Osteocyte (in vitro differentiated cells): ENCODE measurements at regions not wholly inside any gene's neighbourhood (a gene's known extent, or its start where the extent isn't known, plus 50 kb on each side); places are given as distances from the start of the nearest gene placed in this dataset.

ENCODE experiments used
- DNase-seq: peaks from one replicate; pipeline ENCODE4 v3.0.0; 2021; ENCODE audit warnings: mixed read lengths; ENCODE audit not compliant: unreplicated experiment; ENCODE audit errors: extremely low spot score
- H3K27ac Mint-ChIP-seq: one replicate; pipeline ENCODE4 v1.8.0; 2021; ENCODE audit warnings: mild to moderate bottlenecking, mixed read lengths; ENCODE audit not compliant: unreplicated experiment
- H3K27me3 Mint-ChIP-seq: one replicate; pipeline ENCODE4 v1.8.0; 2021; ENCODE audit warnings: mixed read lengths; ENCODE audit not compliant: unreplicated experiment
- H3K36me3 Mint-ChIP-seq: one replicate; pipeline ENCODE4 v1.8.0; 2021; ENCODE audit warnings: mixed read lengths; ENCODE audit not compliant: unreplicated experiment
- H3K4me1 Mint-ChIP-seq: one replicate; pipeline ENCODE4 v1.8.0; 2021; ENCODE audit warnings: mixed read lengths; ENCODE audit not compliant: unreplicated experiment
- H3K4me3 Mint-ChIP-seq: one replicate; pipeline ENCODE4 v1.8.0; 2021; ENCODE audit warnings: mild to moderate bottlenecking, moderate library complexity, mixed read lengths; ENCODE audit not compliant: unreplicated experiment
- H3K9me3 Mint-ChIP-seq: one replicate; pipeline ENCODE4 v1.8.0; 2021; ENCODE audit warnings: mixed read lengths; ENCODE audit not compliant: unreplicated experiment
- TF ChIP-seq, protein P1 (sequence below): fragments of 200-600 bp; sonication (generic); IDR thresholded peaks from 2 replicates; pipeline ENCODE4 v1.5.0; 2021; ENCODE audit warnings: antibody characterized with exemption, mild to moderate bottlenecking, moderate library complexity

DNA sequence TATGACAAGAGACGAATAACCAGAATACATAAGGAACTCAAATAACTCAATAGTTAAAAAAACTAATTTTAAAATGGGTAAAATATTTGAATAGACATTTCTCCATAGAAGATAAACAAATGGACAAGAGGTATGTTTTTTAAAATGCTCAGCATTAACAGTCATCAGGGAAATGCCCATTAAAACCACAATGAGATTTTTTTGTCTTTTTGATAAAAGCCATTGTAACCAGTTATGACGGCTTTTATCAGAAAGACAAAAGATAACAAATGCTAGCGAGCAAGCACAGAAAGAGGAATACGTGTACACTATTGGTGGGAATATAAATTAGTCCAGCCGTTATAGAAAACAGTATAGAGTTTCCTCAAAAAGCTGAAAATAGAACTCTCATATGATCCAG is 388.2 kb upstream of the INTU start:
- Mint-ChIP-seq H3K27me3 (no peaks in the 10 kb centered on the region), H3K9me3 (peaks cover 8% of the 10 kb centered on the region), H3K36me3 (no peaks in the 10 kb centered on the region), H3K4me1 (peaks cover 26% of the 10 kb centered on the region), H3K27ac (no peak overlapping the region), H3K4me3 (no peak overlapping the region)
- TF ChIP-seq, protein P1, sequence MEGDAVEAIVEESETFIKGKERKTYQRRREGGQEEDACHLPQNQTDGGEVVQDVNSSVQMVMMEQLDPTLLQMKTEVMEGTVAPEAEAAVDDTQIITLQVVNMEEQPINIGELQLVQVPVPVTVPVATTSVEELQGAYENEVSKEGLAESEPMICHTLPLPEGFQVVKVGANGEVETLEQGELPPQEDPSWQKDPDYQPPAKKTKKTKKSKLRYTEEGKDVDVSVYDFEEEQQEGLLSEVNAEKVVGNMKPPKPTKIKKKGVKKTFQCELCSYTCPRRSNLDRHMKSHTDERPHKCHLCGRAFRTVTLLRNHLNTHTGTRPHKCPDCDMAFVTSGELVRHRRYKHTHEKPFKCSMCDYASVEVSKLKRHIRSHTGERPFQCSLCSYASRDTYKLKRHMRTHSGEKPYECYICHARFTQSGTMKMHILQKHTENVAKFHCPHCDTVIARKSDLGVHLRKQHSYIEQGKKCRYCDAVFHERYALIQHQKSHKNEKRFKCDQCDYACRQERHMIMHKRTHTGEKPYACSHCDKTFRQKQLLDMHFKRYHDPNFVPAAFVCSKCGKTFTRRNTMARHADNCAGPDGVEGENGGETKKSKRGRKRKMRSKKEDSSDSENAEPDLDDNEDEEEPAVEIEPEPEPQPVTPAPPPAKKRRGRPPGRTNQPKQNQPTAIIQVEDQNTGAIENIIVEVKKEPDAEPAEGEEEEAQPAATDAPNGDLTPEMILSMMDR: no peak
- no peak for DNase-seq

DNA sequence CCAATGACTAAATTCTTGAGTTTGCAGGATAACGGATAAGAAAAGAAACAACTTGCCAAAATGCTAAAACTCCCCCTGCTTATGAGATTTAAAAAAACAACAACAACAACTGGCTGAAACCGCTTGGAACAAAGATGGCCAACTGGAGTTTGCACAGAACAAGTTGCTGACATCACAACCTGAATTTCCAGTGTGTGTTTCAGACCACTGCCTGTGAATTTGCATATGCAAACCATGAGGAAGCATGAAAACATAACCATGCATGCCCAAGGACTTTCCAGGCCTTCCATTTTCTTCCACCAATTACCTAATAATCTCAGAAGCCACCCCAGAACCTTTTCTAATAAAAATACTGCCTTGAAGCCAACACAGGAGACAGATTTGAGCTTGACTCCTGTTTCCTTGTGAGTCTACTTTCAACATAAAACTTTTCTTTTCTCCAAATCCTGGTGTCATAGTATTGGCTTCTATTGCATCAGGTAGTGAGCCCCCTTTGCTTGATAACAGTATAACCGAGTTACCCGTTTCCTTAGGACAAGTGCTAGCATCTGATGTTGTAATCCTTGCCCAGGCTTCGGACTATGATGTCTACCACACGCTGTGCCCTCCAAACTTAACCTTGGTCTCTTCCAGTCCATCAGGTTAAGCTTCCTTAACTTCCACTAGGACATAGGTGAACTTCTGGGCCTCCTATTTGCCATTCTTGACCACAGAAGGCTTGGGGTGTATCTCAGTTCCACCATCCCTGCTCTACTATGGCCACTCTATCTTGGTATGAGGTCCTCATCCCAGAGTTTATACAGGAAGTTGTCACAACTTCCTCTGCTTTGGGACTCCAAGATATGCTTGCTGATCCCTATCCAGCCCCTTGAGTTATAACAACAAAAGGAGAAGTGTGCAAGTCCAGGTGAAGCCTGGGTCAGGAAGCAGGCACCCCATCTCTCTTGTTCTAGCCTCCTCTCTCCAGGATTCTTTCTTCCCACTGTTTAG is 385.5 kb upstream of the INTU start:
- Mint-ChIP-seq H3K4me1 (peaks cover 16% of the 10 kb centered on the region), H3K27ac (no peak overlapping the region), H3K9me3 (peaks cover 3% of the 10 kb centered on the region), H3K4me3 (no peak overlapping the region), H3K36me3 (no peaks in the 10 kb centered on the region), H3K27me3 (no peaks in the 10 kb centered on the region)
- DNase-seq: no peak
- TF ChIP-seq, protein P1: no peak

DNA sequence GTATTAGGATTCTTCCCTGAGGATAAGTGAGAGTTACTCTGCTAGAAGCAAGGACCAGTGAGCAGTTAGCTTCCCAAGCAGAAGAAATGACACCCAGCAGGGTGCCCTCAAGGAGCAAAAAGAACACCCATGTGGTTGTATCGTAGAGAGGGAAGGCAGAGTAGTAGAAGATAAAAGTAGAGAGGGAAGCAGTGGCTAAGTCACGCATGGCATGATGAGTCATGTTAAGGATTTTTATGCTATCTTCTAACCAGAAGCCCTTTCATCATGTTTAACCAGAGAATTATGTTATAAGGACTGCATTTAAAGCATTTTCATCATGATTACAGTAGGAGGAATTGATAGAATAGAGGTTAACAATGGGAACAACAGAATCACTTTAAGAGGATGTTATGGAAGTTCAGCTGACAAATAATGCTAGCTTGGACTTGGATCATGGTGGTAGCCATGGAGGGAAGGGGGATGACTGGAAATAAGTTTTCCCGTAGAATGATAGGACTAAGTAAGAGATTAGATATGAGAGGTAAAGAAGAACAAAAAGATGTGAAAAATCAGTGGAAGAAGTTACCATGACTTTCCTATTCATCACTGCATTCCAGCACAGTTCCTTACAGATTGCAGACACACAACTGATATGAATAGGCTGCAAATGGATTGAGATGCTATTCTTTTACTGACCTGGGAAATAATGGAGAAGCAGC is 383.5 kb upstream of the INTU start:
- Mint-ChIP-seq H3K4me3 (no peak overlapping the region), H3K27ac (no peak overlapping the region), H3K27me3 (no peaks in the 10 kb centered on the region), H3K9me3 (peaks cover 3% of the 10 kb centered on the region), H3K4me1 (peaks cover 16% of the 10 kb centered on the region), H3K36me3 (no peaks in the 10 kb centered on the region)
- TF ChIP-seq, protein P1: no peak
- no peak for DNase-seq

DNA sequence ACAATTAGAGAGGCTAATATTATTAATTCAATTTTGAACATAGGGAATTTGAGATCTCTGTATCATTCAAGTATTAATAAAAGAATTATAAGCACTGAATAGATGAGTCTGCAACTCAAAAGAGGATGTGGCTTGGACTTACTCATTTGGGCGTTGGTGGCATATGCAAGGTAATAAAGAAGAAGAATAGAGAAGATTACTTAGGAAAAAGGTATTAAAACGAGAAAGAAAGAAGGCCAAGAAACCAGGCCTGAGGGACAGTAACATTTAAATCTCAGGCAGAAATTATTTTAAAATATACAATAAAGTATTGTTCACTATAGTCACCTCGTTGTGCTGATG is 383.0 kb upstream of the INTU start:
- Mint-ChIP-seq H3K27ac (no peak overlapping the region), H3K4me1 (peaks cover 16% of the 10 kb centered on the region), H3K27me3 (no peaks in the 10 kb centered on the region), H3K4me3 (no peak overlapping the region), H3K9me3 (peaks cover 3% of the 10 kb centered on the region), H3K36me3 (no peaks in the 10 kb centered on the region)
- TF ChIP-seq, protein P1: no peak
- no peak for DNase-seq

DNA sequence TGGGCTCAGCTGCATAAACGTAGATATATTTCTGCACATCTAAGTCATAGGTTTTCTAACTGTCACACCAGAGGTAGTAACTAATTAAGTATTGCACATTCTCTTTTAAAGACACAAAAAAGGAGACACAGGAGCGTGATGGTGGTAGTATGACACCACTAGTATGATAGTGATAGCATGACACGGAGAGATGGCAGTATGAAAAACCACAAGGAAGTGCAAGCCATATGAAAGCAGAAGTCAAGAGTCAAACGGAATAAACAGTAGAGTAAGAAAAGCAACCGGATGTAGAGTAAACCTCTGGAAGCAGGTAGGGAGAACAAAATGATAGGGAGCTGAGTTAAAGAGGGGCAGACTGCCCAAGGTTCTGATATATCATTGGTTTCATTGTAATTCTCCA is 382.2 kb upstream of the INTU start:
- TF ChIP-seq, protein P1: no peak
- Mint-ChIP-seq H3K27ac (no peak overlapping the region), H3K4me3 (no peak overlapping the region), H3K4me1 (peaks cover 16% of the 10 kb centered on the region), H3K36me3 (no peaks in the 10 kb centered on the region), H3K9me3 (peaks cover 3% of the 10 kb centered on the region), H3K27me3 (no peaks in the 10 kb centered on the region)
- no peak for DNase-seq
